GM18951 (cell line): ENCODE measurements at regions not wholly inside any gene's neighbourhood (a gene's known extent, or its start where the extent isn't known, plus 50 kb on each side); places are given as distances from the start of the nearest gene placed in this dataset.
"Not testable (repeated sequence)": the region's sequence is repeated elsewhere in the genome, so short reads cannot be mapped to it uniquely, and the experiment has no call there.

Source experiments
- POLR2A ChIP-seq: IDR thresholded peaks from 4 replicates; pipeline ENCODE4 v1.6.1; 2011; ENCODE audit warnings: mild to moderate bottlenecking; ENCODE audit not compliant: insufficient read length, insufficient read depth; ENCODE audit errors: extremely low read depth
- in situ Hi-C: fragments of 300-500 bp; cut with MboI; formaldehyde crosslinking; loops from one replicate; pipeline ENCODE4 v1.12.0; 2022; ENCODE audit warnings: low sequenced_read_pairs, mixed read lengths, inconsistent platforms; ENCODE audit not compliant: unreplicated experiment

GRCh38 chr6:9745966-9746365 is 668.9 kb downstream of the TFAP2A start:
- TF ChIP-seq POLR2A, result no peak
- in situ Hi-C loops, result no loop called here

GRCh38 chr6:9745476-9745875 is 669.4 kb downstream of the TFAP2A start:
- in situ Hi-C loops, result no loop called here
- TF ChIP-seq POLR2A, result no peak

GRCh38 chr6:9744119-9744518 is 670.8 kb downstream of the TFAP2A start:
- in situ Hi-C loops, result no loop called here
- no peak for TF ChIP-seq POLR2A

- in situ Hi-C loops, result no loop called here
- TF ChIP-seq POLR2A, result no peak
Measured at GRCh38 chr6:9732056-9732455, 682.8 kb downstream of the TFAP2A start.

GRCh38 chr6:9725776-9726175 is 689.1 kb downstream of the TFAP2A start:
- in situ Hi-C loops, result not testable (repeated sequence)

GRCh38 chr6:9717568-9717967 is 697.3 kb downstream of the TFAP2A start:
- TF ChIP-seq POLR2A, result no peak
- in situ Hi-C loops, result no loop called here

- in situ Hi-C loops, result no loop called here
- no peak for TF ChIP-seq POLR2A
Measured at GRCh38 chr6:9711365-9711764, 703.5 kb downstream of the TFAP2A start.

- in situ Hi-C loops, result no loop called here
- TF ChIP-seq POLR2A, result no peak
Measured at GRCh38 chr6:9710574-9710973, 704.3 kb downstream of the TFAP2A start.

GRCh38 chr6:9708600-9708999 is 706.3 kb downstream of the TFAP2A start:
- TF ChIP-seq POLR2A, result no peak
- in situ Hi-C loops, result no loop called here

- no peak for TF ChIP-seq POLR2A
- in situ Hi-C loops, result no loop called here
Measured at GRCh38 chr6:9704989-9705388, 709.9 kb downstream of the TFAP2A start.

- TF ChIP-seq POLR2A, result no peak
- in situ Hi-C loops, result no loop called here
Measured at GRCh38 chr6:9702914-9703313, 712.0 kb downstream of the TFAP2A start.

- no peak for TF ChIP-seq POLR2A
- in situ Hi-C loops, result no loop called here
Measured at GRCh38 chr6:9699888-9700287, 715.0 kb downstream of the TFAP2A start.

- in situ Hi-C loops, result no loop called here
- TF ChIP-seq POLR2A, result no peak
Measured at GRCh38 chr6:9697263-9697931, 717.5 kb downstream of the TFAP2A start.

- TF ChIP-seq POLR2A, result no peak
- in situ Hi-C loops, result no loop called here
Measured at GRCh38 chr6:9690388-9690787, 724.5 kb downstream of the TFAP2A start.

- in situ Hi-C loops, result not testable (repeated sequence)
Measured at GRCh38 chr6:9680727-9681126, 734.1 kb downstream of the TFAP2A start.
